ENCODE measurements at regions not wholly inside any gene's neighbourhood (a gene's known extent, or its start where the extent isn't known, plus 50 kb on each side); places are given as distances from the start of the nearest gene placed in this dataset.

DNA sequence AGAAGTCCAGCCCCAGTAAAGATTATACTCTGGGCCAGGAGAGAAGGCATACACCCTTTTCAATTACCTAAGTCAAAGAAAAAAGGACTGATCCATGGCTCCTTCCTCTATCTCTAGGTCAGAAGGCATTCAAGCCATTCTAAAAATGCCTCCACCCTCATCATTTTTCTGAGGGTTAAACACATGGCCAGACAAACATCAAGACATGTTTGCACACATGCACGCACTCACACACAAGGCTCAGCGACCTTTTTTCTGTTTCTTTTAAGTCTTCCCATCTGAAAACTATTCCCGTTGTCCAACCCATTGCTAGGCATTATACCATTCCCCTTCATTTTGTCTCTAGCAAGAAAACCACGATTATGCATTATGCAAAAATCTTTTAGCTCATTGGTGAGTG is 126.6 kb downstream of the EN1 start:
- TF ChIP-seq CTCF (IDR thresholded peaks at IDR 0.05; ENCODE audit: insufficient read depth, low read depth, low read length) (no peak), EZH2 (IDR thresholded peaks at IDR 0.05; ENCODE audit: insufficient read depth, low read length) (no peak)
